ENCODE measurements at regions not wholly inside any gene's neighbourhood (a gene's known extent, or its start where the extent isn't known, plus 50 kb on each side); places are given as distances from the start of the nearest gene placed in this dataset.

DNA sequence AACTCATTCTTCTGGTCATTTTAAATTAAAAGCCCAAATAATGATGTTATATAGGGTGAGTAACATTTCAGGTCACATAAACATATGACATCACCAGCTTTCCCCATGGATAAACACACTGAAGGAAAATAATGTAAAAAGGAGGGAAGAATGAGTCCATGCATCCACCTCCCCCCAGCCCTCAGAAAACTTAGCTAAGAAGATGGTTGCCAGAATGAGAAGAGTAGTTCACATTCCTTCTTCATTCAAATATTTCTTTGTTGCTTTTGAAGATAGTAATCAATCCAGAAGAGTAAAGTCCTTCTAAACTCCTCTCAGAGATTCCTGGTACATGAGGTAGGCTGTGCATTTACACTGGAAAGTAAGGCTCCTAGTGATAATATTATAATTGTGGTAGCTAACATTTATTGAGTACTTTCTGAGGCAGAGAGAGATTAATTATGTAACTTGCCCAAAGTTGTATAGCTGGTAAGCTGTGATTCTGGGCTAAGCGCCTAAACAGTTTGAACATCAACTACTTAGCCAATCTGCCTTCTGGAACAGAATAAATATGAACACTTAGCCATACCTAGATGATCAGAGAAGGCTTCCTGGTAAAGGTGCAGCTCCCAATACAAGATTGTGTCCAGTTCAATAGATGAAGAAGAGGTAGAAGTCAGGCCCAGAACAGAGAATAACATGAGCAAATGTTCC lies 256.7 kb upstream of the FN1 start:
- DNase-seq (ENCODE audit: low spot score): no peak

DNA sequence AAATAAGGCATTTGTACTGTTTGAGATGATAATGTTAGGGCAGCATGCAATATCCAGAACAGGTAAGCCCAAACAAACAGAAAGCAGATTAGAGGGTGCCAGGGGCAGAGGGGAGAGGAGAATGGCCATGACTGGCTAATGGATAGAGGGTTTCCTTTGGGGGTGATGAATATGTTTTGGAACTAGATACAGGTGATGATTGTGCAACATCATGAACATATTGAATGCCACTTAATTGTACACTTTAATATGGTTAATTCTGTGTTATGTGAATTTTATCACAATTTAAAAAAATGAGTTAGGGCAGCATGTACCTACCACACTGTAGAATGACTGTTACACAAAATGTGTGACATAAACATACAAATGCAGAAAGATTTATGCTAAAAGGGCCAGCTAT lies 255.5 kb upstream of the FN1 start:
- DNase-seq (ENCODE audit: low spot score): no peak

DNA sequence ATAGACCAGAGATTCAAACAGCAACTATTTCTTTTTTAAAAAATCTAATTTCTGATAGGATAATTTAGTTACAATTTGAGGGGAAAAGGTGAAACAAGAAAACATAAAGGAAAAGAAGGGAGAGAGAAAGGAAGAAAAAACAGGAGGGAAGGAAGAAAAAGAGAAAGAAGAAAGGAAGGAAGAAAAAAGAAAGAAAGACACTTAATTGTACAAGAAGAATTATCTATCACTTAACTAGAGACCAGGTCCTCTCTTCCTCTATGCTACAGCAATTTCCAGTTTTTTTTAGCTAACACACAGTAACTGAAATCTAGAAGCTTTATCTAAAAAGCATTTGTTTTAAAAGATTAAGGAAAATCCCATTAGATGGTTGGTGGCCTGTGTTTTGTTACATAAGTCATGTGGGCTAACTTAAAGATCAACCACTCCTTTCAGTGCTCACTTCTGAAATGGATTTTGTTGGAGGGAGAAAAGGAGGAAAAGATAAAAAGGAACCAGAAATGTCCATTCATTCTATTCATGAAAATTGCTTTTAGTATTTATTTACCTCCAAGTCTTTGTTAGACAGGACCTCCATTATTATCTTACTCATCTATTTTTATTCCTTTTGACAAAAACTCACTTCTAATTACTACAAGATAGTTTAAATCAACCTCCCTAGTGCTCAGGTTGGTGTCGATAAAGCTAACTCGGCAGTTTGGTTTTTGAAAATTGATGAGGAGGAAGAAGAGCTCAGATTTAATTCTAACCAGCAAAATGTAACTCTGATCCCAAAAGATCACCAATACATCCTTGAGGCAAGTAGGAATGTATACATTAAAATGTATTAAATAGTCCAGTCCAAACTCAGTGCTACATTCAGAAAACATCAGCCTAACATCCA lies 251.5 kb upstream of the FN1 start:
- DNase-seq (ENCODE audit: low spot score): no peak

DNA sequence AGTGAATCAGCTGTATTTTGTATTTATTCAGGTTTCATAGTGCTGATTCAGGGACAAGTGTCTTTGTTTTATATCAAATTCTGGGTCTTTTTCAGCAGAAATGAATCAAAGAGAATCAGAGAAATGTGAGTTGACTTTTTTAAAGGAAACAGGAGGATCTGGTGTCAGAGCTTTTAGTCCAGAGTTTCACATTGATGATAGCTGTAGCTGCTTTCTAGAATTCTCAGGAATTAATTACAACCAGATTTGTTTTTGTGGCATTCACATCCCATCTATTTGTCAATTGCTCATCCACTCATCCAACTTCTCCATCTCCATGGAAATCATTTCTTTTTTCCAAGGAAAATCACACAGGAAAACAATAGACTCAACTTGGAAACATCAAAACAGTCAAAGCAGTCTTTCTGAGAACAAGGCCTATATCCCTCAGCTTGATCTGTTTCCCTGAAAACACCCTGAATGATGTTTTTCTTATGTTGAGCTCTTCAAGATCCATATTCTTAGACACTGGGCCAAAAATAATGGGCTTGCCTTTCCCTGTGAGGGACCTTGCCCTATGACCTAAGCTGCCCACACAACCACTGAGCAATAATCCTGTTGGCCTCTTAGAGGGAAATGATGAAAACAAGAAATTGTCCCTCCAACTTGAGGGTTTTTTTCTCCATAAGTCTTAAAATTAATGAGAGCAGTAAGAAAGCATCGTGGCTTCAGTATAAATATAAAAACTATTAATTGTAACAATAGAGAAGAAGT lies 249.5 kb upstream of the FN1 start:
- DNase-seq (ENCODE audit: low spot score): no peak

DNA sequence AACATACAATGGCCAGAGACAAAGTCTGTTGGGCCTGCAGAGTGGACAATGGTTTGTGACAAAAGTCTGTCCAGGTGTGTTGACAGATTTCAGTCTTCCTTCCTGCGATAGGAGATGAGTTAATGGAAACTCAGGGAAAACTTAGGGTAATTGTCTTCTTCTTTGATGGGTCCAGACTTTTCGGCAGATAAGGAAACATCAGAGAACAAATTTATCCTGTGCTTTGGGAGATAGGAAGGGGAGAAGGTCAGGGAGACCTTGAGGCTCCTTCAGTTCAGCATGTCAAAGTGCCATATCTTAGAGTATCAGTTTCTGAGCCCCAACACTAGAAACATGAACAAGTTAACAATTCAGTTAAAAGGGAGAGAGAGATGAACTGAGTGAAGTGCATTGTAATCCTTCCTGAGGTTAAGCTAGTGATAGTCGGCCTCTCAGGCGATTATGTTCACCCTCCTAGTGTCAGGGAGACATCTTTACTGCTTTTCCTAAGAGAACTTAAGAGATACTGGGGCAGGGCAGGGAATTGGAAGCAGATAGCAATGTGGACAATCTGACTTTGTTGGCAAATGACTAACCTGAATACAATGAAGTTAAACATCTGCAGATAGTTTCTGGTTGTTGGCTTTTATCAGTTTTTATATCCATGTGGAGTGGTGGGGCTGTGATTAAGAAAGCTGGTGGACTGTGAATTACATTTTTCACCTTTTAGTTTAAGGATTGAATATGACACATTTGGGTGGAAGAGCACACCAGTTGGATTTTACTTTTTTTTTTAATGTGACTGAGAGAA lies 248.8 kb upstream of the FN1 start:
- DNase-seq (ENCODE audit: low spot score): no peak

DNA sequence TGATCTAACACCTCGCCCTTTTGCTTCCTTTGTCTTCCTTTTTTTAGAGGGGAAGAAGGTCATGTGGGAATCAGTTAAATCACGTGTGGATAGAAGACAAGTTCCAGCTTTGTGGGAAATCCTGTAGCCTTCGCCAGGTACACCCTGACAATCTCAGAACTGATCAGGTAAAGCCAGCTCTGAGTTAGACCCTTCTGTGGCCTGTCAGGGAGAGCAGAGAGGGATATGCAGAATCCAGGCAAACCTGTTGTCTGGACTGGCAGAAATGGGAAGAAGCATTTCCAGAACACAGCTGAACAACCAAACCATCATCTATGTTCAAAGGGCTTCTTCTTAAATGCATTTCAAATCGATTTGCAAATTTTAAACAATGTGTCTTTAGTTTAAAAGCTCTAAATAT lies 247.4 kb upstream of the FN1 start:
- no peak for DNase-seq (ENCODE audit: low spot score)

DNA sequence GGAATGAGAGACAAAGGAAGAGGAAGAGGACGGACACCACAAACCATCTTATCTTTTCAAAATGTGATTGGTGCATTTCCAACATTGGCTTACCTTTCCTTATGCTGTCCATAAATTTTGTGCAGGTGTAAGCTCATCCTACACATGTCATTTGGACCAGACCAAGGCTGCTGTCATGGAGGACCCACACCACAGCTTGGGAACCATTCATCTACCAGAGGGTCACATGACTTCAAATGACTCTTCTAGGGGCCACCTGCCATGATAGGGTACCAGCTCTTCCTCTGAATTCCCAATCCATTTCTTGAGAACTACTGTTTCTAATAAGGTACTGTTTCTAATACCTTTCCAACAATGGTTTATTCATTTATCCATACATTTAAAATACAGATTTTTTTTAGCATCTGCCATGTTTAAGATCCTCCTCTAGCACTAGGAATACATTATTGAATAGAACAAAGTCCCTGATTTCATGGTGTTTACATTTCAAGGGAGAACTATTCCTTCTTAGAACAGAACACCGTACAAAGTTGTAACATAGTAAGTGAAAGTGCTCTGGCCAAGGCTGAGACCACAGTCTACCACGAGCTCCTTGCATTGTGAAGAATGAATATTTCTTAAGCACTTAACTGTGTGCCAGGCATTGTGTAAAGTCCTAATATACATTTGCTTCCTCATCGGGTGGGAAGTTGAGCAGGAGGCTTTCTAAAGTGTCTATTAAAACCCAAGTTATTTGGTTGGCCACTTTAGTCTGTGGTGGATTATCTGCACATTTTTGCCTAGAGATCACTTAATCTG lies 246.1 kb upstream of the FN1 start:
- no peak for DNase-seq (ENCODE audit: low spot score)

DNA sequence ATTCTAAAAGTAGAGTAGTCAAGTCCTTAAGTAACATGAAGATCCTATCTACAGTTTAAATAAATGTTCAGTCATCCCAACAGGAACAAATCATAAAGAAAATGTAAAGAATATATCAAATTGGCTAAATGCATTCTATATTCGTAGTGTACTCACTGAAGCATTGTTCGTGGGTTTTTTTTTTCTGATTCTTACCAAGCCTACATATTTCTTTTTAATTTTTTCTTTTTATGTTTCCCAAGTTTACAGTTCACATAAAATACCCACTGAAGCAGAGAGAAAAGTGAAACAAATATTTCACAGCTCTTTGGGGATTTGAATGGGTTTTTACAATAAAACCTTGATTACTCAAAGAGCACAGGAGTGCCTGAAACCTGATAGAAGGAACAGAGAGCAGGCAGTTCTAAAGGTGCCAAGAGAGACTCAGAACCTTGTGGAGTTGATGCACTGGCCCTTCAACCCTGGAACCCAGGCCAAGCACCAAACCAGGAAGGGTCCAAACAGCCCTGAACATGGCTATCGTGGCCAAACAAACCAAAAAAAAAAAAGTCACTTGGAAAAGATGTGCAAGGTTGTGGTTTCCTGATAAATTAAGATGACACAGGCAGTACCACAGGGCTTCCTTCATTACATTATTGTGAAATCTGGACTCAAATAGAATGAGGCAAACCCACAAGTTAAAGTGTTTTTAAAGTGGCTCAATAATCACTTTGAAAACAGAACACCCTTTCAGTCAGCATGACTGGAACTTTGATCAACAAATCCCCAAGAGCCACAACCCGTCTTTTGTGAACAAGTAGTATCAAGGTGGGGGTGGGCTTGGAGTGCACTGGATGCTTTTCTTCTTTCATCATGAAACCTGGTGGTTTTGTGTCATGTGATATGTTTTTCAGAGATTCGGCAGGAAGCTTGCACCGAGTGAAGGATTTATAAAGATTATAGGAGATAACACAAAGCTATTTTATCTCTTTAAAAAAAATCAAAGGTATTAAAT lies 245.0 kb upstream of the FN1 start:
- DNase-seq (ENCODE audit: low spot score): no peak

DNA sequence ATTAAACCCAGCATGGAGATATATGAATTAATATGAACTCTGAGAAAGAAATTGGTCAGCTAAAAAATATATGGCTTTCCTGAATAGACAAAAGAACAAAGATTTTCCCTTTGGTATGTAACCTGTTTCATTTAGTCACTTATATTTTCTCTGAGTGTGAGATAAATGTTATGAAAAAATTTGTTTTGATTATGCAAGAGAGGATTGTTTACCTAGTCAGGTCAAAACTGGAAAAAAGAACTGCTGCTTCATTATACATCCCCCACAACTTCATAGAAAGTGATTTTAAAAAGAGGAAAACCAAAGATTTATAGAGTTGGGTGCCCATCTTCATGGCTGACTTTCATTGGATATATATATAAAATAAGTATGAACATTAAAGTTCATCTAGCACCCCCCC lies 242.2 kb upstream of the FN1 start:
- DNase-seq (ENCODE audit: low spot score): no peak

DNA sequence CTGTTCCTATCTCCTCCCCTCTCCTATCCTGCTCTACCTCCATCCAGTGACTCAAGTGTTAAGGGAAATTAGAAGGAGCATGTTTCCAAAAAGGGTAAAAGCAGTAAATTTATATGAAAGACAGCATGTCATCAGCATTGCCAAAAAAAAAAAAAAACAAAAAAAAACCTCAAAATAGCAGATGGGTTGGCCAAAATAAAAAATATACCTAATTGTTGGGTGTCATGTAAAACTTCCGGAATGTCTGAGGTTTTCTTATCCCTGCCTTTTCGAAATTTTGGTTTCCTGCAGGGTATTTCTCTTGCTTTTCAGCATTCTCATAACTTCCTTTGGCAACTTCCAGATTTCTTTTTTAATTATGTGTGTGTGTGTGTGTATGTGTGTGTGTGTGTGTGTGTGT lies 241.6 kb upstream of the FN1 start:
- no peak for DNase-seq (ENCODE audit: low spot score)

DNA sequence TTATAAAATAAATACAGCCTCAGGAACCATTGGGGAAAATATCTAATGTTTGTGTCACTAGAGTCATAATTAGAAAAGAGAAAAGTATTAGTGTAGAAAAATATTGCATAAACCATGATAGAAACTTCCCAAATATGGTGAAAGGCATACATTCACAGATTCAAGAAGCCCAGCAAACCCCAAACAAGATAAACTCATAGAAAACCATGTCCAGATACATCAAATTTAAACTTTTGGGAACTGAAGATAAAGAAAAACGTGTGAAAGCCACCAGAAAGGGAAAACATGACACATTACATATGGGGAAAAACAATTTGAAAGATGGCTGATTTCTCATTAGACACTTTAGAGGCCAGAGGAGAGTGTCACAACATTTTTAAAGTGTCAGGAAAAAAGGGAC lies 236.5 kb upstream of the FN1 start:
- no peak for DNase-seq (ENCODE audit: low spot score)

DNA sequence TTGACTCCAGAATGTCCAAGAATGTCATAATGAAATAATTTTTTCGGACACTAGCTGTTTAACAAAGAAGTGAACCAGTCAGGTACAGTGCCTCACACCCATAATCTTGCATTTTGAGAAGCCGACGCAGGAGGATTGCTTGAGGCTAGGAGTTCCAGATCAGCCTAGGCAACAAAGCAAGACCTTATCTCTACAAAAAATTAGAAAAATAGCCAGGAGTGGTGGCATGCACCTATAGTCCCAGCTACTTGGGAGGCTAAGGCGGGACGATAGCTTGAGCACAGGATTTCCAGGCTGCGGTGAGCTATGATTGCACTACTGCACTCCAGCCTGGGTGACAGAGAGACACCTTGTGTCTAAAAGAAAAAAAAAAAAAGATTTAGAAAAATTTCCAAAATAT lies 235.8 kb upstream of the FN1 start:
- no peak for DNase-seq (ENCODE audit: low spot score)

DNA sequence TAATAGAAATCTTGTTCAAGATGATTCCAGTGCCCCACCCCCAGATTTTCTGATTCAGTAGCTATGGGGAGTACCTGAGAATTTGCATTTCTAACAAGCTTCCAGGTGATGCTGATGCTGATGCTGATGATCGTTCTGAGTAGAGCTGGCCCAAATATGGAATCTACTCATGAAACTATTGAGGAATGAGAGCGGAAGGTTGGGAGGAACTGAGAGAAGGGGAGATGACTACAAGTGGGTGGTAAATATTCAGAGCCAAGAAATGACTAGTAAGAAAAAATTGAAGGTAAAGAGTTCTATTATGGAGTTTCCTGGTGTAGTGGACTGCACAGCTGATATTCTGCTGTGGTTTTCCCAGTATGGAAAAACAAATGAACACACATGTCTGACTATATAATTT lies 235.4 kb upstream of the FN1 start:
- no peak for DNase-seq (ENCODE audit: low spot score)

DNA sequence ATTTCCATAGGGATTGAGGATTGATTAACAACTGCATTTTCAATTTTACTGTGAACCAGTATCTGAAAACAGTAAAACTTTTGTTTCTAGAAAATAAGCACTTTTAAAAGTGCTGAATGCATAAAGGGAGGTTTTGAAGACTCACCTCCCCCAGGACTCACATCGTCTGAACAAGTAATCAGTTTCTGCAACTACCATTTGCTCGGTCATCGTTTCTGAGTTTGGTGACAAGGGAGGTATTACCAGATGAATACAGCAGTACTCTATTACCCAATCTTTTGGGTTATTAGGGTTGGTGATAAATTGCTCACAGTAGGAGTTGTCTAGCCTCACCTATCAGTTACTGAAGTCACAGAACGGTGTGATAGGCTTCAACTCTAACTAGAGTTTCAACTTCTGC lies 234.5 kb upstream of the FN1 start:
- DNase-seq (ENCODE audit: low spot score): no peak

DNA sequence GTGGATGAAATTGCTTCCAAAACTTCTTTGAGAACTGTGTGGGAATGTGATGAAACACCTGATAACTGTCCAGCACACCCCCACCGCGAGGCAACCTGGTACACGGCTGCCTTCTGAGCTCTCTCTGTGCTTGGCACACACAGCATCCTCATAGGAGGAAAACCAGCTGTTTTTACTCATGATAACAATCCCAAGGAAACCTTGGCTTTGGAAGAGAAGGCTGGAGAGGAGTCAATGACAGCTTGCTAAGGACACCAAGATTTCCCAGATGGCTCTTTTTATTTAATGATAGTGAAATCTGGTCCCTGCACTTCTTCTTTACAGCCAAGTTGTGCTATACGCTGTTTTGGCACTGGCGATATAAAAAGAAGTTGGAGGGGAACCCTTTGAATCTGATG lies 232.5 kb upstream of the FN1 start:
- no peak for DNase-seq (ENCODE audit: low spot score)

DNA sequence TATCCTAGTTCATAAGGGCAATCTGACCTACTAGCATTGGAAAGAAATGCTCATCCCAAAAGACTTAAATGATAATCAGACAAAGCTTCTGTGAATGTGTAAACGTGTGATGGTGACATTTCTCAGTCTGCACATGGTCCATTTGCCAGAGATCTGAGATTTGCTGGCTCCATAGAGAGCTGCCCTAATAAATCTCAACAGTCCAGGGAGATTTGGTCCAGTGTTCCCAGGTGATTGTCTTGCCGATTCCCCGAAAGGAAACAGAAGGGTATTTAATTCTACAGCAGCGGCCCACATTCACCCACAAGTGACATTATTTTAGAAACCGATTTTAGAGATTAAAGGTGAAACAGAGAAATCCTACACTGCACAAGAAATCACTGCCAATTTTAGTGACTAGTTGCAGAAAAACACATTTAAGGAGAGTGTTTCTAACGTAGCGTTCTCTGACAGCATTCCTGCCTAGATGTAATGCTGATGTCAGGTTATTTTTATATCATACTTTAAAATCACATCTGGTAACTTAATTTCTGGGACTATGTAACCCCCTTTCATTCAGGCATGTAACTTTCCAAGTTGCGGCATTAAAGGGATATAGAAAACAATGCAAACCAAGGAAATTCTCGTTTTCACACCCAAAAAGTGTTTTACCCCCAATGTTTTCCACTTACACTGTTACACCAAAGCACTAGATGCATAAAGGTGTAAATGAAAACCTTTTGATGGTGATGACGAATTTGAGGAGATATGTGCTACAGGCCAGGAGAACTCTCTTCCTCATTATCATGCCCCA lies 231.9 kb upstream of the FN1 start:
- DNase-seq (ENCODE audit: low spot score): no peak

DNA sequence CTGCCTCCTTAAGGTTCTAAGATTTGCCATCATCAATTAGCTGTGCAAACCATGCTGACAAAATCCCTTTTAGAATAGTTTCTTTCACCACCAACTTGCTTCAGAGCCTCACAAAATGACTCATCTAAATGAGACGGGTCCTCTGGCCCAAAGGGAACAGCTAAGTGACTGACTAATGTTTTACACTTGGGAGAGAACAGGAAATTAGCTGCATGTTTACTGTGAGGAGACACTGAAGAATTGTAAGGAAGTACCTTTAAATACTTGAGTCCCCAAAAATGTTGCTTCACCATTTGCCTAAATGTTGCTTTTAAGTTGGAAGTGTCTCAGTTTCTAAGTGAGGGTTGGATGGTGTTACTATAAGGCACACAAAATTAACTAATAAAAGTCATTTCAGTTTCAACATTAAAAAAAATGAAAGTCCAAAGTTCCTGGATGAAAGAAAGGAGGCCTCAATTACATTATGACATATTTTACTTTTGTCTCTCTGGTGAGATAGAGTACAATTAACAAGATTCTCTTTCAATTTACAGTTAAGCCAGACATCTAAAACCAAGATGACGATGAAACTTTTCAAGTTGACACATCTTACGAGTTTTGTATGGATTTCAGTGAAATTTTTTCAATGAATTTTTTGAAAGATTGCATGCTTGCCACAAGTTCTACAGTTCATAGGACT lies 229.1 kb upstream of the FN1 start:
- no peak for DNase-seq (ENCODE audit: low spot score)

DNA sequence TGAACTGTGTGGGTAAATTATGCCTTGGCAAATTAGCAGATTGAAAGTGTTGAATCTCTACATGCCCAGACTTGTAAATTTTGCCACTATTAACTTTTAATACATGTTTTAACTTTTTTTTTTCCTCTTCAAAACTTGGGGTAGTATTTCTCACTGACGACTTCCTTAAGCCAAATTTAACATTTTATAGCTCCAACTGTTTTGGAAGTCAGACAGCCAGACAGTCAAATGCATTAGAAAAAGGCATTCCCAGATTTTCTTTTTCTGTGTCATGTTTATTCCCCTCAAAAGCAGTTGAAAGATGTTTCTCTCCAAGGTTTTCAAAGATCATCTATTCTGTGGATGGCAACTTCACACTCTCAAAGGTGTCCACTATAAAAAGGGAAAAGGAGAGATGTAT lies 226.8 kb upstream of the FN1 start:
- no peak for DNase-seq (ENCODE audit: low spot score)
